Mucosa of rectum (tissue), 2 donors: ENCODE measurements at regions not wholly inside any gene's neighbourhood (a gene's known extent, or its start where the extent isn't known, plus 50 kb on each side); places are given as distances from the start of the nearest gene placed in this dataset.

Source experiments
- H3K27ac ChIP-seq, 2 donors: one replicate each; pipeline ENCODE4 v1.7.0; 2013; ENCODE audit warnings: inconsistent platforms in 2 of 2, low read depth in 2 of 2, low read length in 2 of 2
- H3K27me3 ChIP-seq, 2 donors: one replicate each; pipeline ENCODE4 v1.7.0; 2013; ENCODE audit warnings: low read length in 2 of 2; ENCODE audit not compliant: control insufficient read depth in 2 of 2, insufficient read depth in 2 of 2
- H3K36me3 ChIP-seq, 2 donors: one replicate each; pipeline ENCODE4 v1.7.0; 2013; ENCODE audit warnings: low read length in 2 of 2; ENCODE audit not compliant: control insufficient read depth in 2 of 2, insufficient read depth in 2 of 2
- H3K4me1 ChIP-seq, 2 donors: one replicate each; pipeline ENCODE4 v1.7.0; 2013; ENCODE audit warnings: low read length in 2 of 2, mild to moderate bottlenecking in 1 of 2; ENCODE audit not compliant: control insufficient read depth in 2 of 2, insufficient read depth in 2 of 2
- H3K4me3 ChIP-seq, 2 donors: one replicate each; pipeline ENCODE4 v1.7.0; 2013; ENCODE audit warnings: low read length in 2 of 2
- H3K9ac ChIP-seq, 2 donors: one replicate each; pipeline ENCODE4 v1.7.0; 2013; ENCODE audit warnings: low read length in 2 of 2, low read depth in 1 of 2, mild to moderate bottlenecking in 1 of 2
- H3K9me3 ChIP-seq, 2 donors: one replicate each; pipeline ENCODE4 v1.7.0; 2013; ENCODE audit warnings: low read length in 2 of 2; ENCODE audit not compliant: control insufficient read depth in 2 of 2
- donor health status: healthy.
- donor health status: Normal muscosa, but diverticular disease.

- H3K9me3 ChIP-seq, result no peaks in the 10 kb centered on the region
- H3K4me1 ChIP-seq, result no peaks in the 10 kb centered on the region
- no peak overlapping the region for H3K27ac ChIP-seq
- H3K9ac ChIP-seq, result no peak overlapping the region
- H3K27me3 ChIP-seq, result no peaks in the 10 kb centered on the region
- H3K36me3 ChIP-seq, result no peaks in the 10 kb centered on the region
- no peak overlapping the region for H3K4me3 ChIP-seq
Measured at GRCh38 chr10:29151005-29151404, 137.9 kb upstream of the LYZL1 start.

GRCh38 chr10:29157321-29157720 is 131.5 kb upstream of the LYZL1 start:
- peaks cover 0 to 3% of the 10 kb centered on the region in 2 donors for H3K27me3 ChIP-seq
- H3K9me3 ChIP-seq, result no peaks in the 10 kb centered on the region
- no peak overlapping the region for H3K9ac ChIP-seq
- H3K36me3 ChIP-seq, result no peaks in the 10 kb centered on the region
- H3K4me1 ChIP-seq, result no peaks in the 10 kb centered on the region
- H3K27ac ChIP-seq, result no peak overlapping the region
- H3K4me3 ChIP-seq, result no peak overlapping the region

GRCh38 chr10:29158066-29158465 is 130.8 kb upstream of the LYZL1 start:
- Histone ChIP-seq H3K27me3 (peaks cover 0 to 3% of the 10 kb centered on the region in 2 donors), H3K27ac (no peak overlapping the region), H3K9ac (no peak overlapping the region), H3K9me3 (no peaks in the 10 kb centered on the region), H3K4me1 (no peaks in the 10 kb centered on the region), H3K4me3 (no peak overlapping the region), H3K36me3 (no peaks in the 10 kb centered on the region)

DNA sequence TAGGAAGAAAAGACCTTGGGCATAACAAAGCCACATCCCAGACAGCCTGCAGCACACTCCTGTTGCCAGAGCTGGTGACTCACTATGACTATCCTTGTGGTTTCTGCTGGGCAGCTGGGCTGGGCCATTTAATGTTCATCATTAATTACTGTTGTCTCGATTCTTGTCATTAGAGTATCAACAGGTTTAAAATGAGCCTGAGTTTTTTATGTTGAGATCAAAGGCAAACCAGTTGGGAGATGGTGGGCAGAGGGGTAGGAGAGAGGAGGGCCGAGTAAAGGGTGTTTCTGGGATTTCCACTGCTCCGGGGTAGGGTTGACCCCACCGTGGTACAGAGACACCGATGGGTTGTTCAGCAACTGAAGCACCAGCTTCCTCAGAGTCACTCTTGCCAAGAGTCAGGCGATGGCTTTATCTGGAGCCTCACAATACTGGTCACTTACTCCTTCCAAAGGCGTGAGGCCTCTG is 128.7 kb upstream of the LYZL1 start:
- Histone ChIP-seq H3K4me3 (no peak overlapping the region), H3K36me3 (no peaks in the 10 kb centered on the region), H3K27ac (no peak overlapping the region), H3K9ac (no peak overlapping the region), H3K4me1 (no peaks in the 10 kb centered on the region), H3K9me3 (no peaks in the 10 kb centered on the region), H3K27me3 (peaks cover 0 to 3% of the 10 kb centered on the region in 2 donors)

GRCh38 chr10:29163746-29164145 is 125.1 kb upstream of the LYZL1 start:
- Histone ChIP-seq H3K4me3 (no peak overlapping the region), H3K9ac (no peak overlapping the region), H3K36me3 (no peaks in the 10 kb centered on the region), H3K9me3 (no peaks in the 10 kb centered on the region), H3K27me3 (no peaks in the 10 kb centered on the region), H3K27ac (no peak overlapping the region), H3K4me1 (no peaks in the 10 kb centered on the region)

DNA sequence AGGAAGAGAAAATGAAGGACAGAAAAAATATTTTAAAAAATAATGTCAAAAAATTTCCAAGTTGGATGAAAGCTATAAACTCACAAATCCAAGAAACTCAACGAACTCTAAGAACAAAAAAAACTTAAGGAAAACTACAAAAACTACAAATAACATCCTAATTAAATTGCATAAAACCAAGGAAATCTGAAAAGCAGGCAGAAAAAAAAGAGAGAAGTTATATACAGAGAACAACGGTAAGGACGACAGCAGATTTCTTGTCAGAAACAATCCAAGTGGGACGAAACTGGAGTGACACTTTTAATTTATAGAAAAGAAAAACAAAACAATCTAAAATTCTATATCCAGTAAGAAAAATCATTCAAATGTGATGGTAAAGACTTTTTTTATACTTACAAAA is 122.2 kb upstream of the LYZL1 start:
- no peaks in the 10 kb centered on the region for H3K4me1 ChIP-seq
- H3K27me3 ChIP-seq, result no peaks in the 10 kb centered on the region
- H3K27ac ChIP-seq, result no peak overlapping the region
- H3K9ac ChIP-seq, result no peak overlapping the region
- no peaks in the 10 kb centered on the region for H3K36me3 ChIP-seq
- peaks cover 0 to 2% of the 10 kb centered on the region in 2 donors for H3K9me3 ChIP-seq
- H3K4me3 ChIP-seq, result no peak overlapping the region

- H3K4me1 ChIP-seq, result no peaks in the 10 kb centered on the region
- H3K27ac ChIP-seq, result no peak overlapping the region
- H3K36me3 ChIP-seq, result no peaks in the 10 kb centered on the region
- H3K9me3 ChIP-seq, result peaks cover 0 to 2% of the 10 kb centered on the region in 2 donors
- H3K9ac ChIP-seq, result no peak overlapping the region
- H3K4me3 ChIP-seq, result no peak overlapping the region
- H3K27me3 ChIP-seq, result no peaks in the 10 kb centered on the region
Measured at GRCh38 chr10:29169021-29169420, 119.8 kb upstream of the LYZL1 start.

GRCh38 chr10:29171717-29172116 is 117.2 kb upstream of the LYZL1 start:
- Histone ChIP-seq H3K4me1 (no peaks in the 10 kb centered on the region), H3K36me3 (no peaks in the 10 kb centered on the region), H3K27ac (no peak overlapping the region), H3K27me3 (no peaks in the 10 kb centered on the region), H3K9ac (no peak overlapping the region), H3K4me3 (no peak overlapping the region), H3K9me3 (peaks cover 0 to 2% of the 10 kb centered on the region in 2 donors)

DNA sequence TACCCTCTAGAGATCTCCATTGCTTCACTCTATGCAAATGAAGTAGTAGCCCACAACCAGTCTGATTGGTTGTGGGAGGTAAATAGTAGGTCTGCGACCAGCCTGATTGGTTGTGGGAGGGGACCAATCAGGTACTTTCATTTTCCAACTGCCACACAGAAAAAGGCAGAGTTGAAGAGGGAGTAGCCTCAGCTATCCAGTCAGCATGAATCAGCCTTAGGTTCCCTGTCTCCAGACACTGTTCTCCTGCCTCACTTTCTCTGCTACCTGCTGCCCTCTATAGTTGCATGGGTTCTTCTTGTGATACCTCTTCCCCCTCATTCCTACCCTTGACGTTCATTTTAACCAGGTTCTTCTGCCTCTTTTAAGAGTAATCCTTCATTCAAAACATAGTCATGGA is 114.5 kb upstream of the LYZL1 start:
- H3K36me3 ChIP-seq, result no peaks in the 10 kb centered on the region
- H3K9ac ChIP-seq, result no peak overlapping the region
- H3K27me3 ChIP-seq, result no peaks in the 10 kb centered on the region
- peaks cover 0 to 2% of the 10 kb centered on the region in 2 donors for H3K9me3 ChIP-seq
- H3K4me3 ChIP-seq, result no peak overlapping the region
- H3K27ac ChIP-seq, result no peak overlapping the region
- no peaks in the 10 kb centered on the region for H3K4me1 ChIP-seq

DNA sequence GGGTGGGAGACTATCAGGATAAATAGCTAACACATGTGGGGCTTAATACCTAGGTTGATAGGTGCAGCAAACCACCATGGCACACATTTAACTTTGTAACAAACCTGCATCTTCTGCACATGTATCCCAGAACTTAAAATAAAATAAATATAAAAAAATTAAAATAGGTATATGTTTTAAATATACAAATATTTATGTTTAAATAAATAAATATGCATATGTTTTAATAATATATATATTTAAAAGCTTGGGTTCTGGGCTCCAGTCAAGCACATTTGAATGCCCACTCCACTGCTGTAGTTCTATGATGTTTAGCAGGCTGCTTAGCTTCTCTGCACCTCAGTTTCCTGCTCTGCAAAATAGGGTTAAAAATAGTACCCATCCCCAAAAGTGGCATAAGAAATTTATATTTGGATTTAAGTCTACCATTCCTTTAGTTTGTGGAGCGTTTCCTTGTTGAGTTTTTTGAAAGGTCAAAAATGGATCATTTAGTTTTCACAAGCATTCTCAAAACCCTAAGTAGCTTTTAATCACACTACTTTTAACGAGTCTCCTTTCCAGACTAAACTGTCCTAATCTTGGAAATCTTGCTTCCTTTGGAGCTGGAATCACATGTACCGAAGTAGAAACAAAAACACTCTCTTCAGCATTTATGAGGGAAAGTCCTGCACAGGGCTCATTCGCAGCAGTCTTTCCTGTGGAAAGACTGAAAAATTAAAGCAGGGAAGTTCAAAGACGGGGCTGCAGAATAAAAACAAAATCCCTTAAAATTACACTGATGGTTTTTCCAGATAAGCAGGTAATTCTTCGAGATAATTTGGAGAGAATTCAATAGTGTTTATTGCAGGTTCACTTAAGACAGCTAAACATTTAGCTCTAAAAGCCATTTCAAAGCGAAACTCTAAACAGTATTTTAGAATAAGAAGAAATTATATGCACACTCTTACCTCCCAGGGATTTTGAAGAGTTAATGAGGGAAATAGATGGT is 111.7 kb upstream of the LYZL1 start:
- H3K27me3 ChIP-seq, result no peaks in the 10 kb centered on the region
- H3K27ac ChIP-seq, result no peak overlapping the region
- no peaks in the 10 kb centered on the region for H3K9me3 ChIP-seq
- no peak overlapping the region for H3K4me3 ChIP-seq
- no peak overlapping the region for H3K9ac ChIP-seq
- H3K4me1 ChIP-seq, result no peaks in the 10 kb centered on the region
- H3K36me3 ChIP-seq, result no peaks in the 10 kb centered on the region
